WERI-Rb-1 (cell line): ENCODE measurements at regions not wholly inside any gene's neighbourhood (a gene's known extent, or its start where the extent isn't known, plus 50 kb on each side); places are given as distances from the start of the nearest gene placed in this dataset.

Experiments
- DNase-seq: peaks from one replicate; pipeline ENCODE4 v3.0.0-alpha.2; 2020
- H3K27ac ChIP-seq: fragments of 250-450 bp; sonication (Bioruptor Pico); 2 replicates; pipeline ENCODE4 v1.5.1; 2020; ENCODE audit warnings: mild to moderate bottlenecking, moderate library complexity
- H3K27me3 ChIP-seq: fragments of 250-450 bp; sonication (Bioruptor Pico); 2 replicates; pipeline ENCODE4 v1.5.1; 2021; ENCODE audit warnings: mild to moderate bottlenecking, low read depth, moderate library complexity; ENCODE audit not compliant: insufficient read depth, severe bottlenecking
- H3K36me3 ChIP-seq: fragments of 250-450 bp; sonication (Bioruptor Pico); 2 replicates; pipeline ENCODE4 v1.5.1; 2020; ENCODE audit warnings: mild to moderate bottlenecking, moderate library complexity
- H3K4me3 ChIP-seq: 2 replicates; pipeline ENCODE4 v1.5.1; 2011; ENCODE audit warnings: low read depth, mild to moderate bottlenecking, control low read depth, low read length
- H3K9me3 ChIP-seq: fragments of 250-450 bp; sonication (Bioruptor Pico); 2 replicates; pipeline ENCODE4 v1.5.1; 2021; ENCODE audit warnings: mild to moderate bottlenecking, moderate library complexity; ENCODE audit not compliant: severe bottlenecking
- TF ChIP-seq, protein P1 (sequence below): IDR thresholded peaks from 2 replicates; pipeline ENCODE4 v1.5.1; 2011; ENCODE audit warnings: low read depth, mild to moderate bottlenecking, control low read depth, inconsistent platforms, low read length

DNA sequence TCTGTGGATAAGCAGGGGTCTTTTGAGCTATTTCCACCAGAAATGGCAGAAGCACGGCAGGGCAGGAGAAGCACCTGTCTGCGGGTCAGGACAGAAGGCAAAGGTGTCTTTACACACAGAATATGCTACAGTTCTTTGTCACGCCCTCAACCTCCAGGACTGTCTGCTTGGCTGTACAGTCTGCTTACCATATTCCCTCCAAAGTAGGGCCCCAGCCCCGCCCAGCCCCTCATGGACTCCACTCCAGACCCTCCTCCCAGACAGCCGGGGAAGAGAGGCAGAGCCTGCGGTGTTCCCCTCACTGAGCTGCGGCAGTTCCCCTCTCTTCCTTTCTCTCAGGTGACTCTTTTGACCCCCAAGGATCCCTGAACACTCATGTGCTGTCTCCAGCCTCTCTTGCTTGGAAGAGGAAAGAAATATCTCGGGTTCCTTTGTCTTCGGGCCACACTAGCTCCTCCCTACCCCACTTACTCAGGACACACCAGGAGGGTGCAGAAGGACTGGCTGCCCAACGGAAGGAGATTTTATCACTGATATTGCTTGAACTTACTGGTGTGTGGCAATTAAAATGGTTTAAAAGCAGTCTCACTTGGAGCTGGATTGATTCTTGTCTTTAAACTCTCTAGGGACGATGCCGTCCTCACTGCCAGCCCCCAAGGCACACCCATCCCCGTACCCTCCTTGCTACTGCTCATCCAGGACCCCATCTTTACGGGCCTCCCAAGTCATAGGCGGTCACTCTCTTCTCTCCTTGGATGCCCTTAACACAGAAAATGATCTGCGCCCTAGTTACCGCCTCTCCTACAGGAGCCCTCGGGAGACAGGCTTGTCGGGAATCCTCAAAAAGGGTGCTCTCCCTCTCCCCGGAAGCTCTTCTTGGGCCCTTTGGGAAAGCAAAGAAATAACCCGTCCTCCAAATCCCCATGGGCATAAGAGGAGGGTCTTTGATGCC, 169.7 kb downstream of the TOMM20 start:
- no peak overlapping the region for H3K4me3 ChIP-seq
- H3K27ac ChIP-seq = no peak overlapping the region
- no peaks in the 10 kb centered on the region for H3K9me3 ChIP-seq
- DNase-seq = no peak
- H3K36me3 ChIP-seq = no peaks in the 10 kb centered on the region
- no peaks in the 10 kb centered on the region for H3K27me3 ChIP-seq
- TF ChIP-seq, protein P1, sequence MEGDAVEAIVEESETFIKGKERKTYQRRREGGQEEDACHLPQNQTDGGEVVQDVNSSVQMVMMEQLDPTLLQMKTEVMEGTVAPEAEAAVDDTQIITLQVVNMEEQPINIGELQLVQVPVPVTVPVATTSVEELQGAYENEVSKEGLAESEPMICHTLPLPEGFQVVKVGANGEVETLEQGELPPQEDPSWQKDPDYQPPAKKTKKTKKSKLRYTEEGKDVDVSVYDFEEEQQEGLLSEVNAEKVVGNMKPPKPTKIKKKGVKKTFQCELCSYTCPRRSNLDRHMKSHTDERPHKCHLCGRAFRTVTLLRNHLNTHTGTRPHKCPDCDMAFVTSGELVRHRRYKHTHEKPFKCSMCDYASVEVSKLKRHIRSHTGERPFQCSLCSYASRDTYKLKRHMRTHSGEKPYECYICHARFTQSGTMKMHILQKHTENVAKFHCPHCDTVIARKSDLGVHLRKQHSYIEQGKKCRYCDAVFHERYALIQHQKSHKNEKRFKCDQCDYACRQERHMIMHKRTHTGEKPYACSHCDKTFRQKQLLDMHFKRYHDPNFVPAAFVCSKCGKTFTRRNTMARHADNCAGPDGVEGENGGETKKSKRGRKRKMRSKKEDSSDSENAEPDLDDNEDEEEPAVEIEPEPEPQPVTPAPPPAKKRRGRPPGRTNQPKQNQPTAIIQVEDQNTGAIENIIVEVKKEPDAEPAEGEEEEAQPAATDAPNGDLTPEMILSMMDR = no peak

DNA sequence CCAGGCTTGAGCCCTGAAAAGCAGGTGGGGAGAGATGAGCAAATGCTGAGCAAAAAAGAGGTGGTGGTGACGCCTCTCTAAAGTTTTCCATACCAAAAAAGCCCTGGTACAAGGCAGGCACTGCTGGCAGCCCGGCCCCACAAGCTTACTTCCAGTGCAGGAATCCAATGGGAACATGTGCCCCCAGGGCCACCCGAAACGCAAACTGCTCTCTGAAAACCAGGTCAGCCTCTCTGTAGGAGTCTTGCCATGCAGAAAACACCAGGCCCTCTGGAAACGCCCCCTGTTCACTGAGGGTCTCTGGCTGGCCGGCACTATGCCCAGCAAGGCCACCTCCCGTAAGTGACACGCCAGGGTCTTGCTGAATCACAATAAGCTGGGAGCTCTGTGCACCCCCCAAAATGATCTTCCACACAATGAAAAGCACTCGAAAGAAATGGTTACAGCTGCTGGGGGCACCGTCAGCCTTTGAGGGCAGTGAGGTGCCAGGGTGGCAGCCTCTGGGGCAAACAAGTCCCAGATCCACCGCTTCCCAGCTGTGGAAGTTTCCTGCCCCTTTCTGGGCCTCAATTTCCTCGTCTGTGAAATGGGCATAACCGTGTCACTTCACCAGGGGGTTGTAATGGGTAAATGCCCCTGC, 170.5 kb downstream of the TOMM20 start:
- no peak for DNase-seq
- TF ChIP-seq, protein P1 = no peak
- Histone ChIP-seq H3K9me3 (no peaks in the 10 kb centered on the region), H3K4me3 (no peak overlapping the region), H3K27ac (no peak overlapping the region), H3K27me3 (no peaks in the 10 kb centered on the region), H3K36me3 (no peaks in the 10 kb centered on the region)

DNA sequence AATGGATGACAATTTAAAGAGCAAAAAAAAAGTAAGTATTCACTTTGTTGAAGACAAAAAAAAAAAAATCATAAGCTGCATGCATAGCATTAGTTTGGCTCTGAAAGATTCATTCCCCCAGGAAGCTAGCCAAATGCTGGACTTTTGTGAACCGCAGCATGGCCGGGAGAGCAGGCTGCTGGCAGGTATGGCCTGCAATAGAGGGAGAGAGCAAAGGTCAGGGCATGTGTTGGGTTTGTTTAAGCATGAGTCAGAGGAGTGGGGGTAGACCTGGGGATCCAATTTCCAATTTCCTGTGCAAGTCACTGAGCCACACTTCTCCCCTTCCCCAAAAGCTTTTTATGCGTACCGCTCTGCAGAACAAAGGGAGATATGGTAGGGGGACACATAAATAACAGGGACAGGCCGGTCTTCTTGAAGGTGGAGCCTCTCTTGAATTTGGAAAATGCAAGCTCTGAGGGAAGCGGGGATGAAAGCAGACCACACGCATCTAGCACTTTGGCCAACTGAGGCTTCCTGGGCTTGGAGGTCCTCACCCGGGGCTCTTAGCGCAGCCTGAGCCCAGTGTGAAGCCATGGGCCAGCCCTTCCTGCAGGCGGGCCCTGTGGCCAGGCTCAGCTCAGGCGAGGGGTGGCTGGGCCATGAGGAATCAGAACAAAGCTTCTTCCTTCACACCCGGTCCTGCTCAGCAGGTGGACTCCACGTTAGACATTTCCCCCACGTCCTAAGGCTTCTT, 171.1 kb downstream of the TOMM20 start:
- Histone ChIP-seq H3K4me3 (no peak overlapping the region), H3K27ac (peak overlapping the region; percentile 3; the same call in 1 of the 2 replicates), H3K27me3 (no peaks in the 10 kb centered on the region), H3K36me3 (no peaks in the 10 kb centered on the region), H3K9me3 (no peaks in the 10 kb centered on the region)
- peak; percentile 16 for DNase-seq
- TF ChIP-seq, protein P1 = no peak

DNA sequence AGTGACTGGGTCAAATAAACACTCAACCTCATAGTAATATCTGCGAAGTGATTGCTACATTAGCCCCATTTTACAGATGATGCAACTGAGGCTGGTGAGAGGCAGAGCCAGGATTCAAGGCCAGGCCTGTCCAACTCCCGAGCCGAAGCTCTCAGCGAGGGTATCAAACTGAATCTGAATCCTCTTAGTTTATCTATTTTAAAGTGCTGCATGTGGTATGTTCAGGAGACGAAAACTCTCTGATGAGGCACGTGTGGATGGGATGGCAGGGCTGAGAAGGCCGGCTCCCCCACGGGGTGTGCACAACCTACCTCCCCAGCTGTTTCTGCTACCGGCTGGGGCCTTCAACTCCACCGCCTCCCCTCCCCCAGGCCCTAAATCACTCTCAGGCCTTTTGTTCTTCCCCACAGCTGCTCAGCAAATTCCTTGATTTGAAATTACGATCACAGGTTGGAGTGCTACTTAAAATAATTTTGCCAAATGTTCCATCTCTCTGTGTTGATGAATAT, 171.8 kb downstream of the TOMM20 start:
- Histone ChIP-seq H3K27ac (no peak overlapping the region; the same call in 1 of the 2 replicates), H3K36me3 (no peaks in the 10 kb centered on the region), H3K9me3 (no peaks in the 10 kb centered on the region), H3K4me3 (no peak overlapping the region), H3K27me3 (no peaks in the 10 kb centered on the region)
- TF ChIP-seq, protein P1 = no peak
- DNase-seq = peak; percentile 54

DNA sequence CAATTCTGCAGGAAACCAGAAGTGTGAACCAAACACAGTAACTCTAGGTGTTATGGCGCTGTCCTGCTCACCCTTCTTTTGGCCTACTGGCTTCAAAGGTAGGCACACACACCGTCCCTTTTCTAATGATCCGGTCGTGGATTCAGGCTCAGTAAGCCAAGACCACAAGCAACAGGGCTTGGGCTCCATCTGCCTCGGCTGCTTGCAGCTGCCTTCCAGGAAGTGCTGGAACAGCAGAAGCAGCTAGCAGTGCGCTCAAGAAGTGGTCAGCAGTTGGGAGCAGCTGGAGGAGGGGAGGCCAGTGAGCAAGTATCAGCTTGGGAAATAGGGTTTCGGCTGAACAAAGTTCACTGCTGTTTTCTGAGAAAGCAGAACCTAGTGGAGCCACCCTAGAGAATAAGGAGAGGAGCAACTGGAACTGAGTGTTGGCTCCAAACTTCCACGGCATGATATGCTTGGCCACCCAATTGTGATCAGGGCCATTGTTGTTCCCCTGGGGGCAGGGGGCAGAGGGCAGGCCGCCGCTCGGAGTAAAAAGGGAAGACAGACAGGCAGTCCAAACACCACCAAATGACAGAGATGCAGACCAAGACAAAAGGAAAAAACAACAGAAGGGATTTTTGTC, 173.4 kb downstream of the TOMM20 start:
- H3K27me3 ChIP-seq = no peaks in the 10 kb centered on the region
- H3K36me3 ChIP-seq = no peaks in the 10 kb centered on the region
- peak overlapping the region; percentile 34 for H3K27ac ChIP-seq
- no peaks in the 10 kb centered on the region for H3K9me3 ChIP-seq
- H3K4me3 ChIP-seq = no peak overlapping the region
- DNase-seq = peak; percentile 75
- TF ChIP-seq, protein P1 = peak; percentile 43; the same call in 1 of the 2 replicates
